HG02678 (cell line): ENCODE measurements at regions not wholly inside any gene's neighbourhood (a gene's known extent, or its start where the extent isn't known, plus 50 kb on each side); places are given as distances from the start of the nearest gene placed in this dataset.

Experiments
- ATAC-seq: cut with Tn5 transposase; IDR thresholded peaks from one replicate; pipeline ENCODE4 v1.9.1; 2021; ENCODE audit warnings: mild to moderate bottlenecking, moderate library complexity; ENCODE audit not compliant: unreplicated experiment

- no peak for ATAC-seq
Observed at GRCh38 chr1:3954170-3955169, 54.4 kb upstream of the C1orf174 start.

- ATAC-seq = no peak
Observed at GRCh38 chr1:3955196-3955772, 55.2 kb upstream of the C1orf174 start.

- ATAC-seq = no peak
Observed at GRCh38 chr1:3956527-3957170, 56.6 kb upstream of the C1orf174 start.

- ATAC-seq = no peak
Observed at GRCh38 chr1:3959361-3959760, 59.3 kb upstream of the C1orf174 start.

- no peak for ATAC-seq
Observed at GRCh38 chr1:3963554-3963953, 63.5 kb upstream of the C1orf174 start.

- no peak for ATAC-seq
Observed at GRCh38 chr1:3965693-3966092, 65.6 kb upstream of the C1orf174 start.

GRCh38 chr1:3968851-3969250 is 68.8 kb upstream of the C1orf174 start:
- no peak for ATAC-seq

GRCh38 chr1:3971981-3972380 is 71.9 kb upstream of the C1orf174 start:
- ATAC-seq = no peak

- no peak for ATAC-seq
Observed at GRCh38 chr1:3975903-3976630, 76.0 kb upstream of the C1orf174 start.

- no peak for ATAC-seq
Observed at GRCh38 chr1:3976821-3977220, 76.7 kb upstream of the C1orf174 start.

- no peak for ATAC-seq
Observed at GRCh38 chr1:3978196-3978989, 78.3 kb upstream of the C1orf174 start.

- no peak for ATAC-seq
Observed at GRCh38 chr1:3978990-3979325, 78.9 kb upstream of the C1orf174 start.

GRCh38 chr1:3981261-3981660 is 81.2 kb upstream of the C1orf174 start:
- no peak for ATAC-seq

GRCh38 chr1:3981746-3982505 is 81.9 kb upstream of the C1orf174 start:
- ATAC-seq = no peak

GRCh38 chr1:3983181-3983580 is 83.1 kb upstream of the C1orf174 start:
- no peak for ATAC-seq

GRCh38 chr1:3984586-3984985 is 84.5 kb upstream of the C1orf174 start:
- ATAC-seq = no peak

GRCh38 chr1:3986686-3987218 is 86.7 kb upstream of the C1orf174 start:
- no peak for ATAC-seq

- ATAC-seq = no peak
Observed at GRCh38 chr1:3987669-3988235, 87.7 kb upstream of the C1orf174 start.

GRCh38 chr1:3988431-3988830 is 88.4 kb upstream of the C1orf174 start:
- ATAC-seq = no peak
